SH-SY5Y (cell line): ENCODE measurements at regions not wholly inside any gene's neighbourhood (a gene's known extent, or its start where the extent isn't known, plus 50 kb on each side); places are given as distances from the start of the nearest gene placed in this dataset.

ENCODE experiments used
- GATA2 ChIP-seq: IDR thresholded peaks from 2 replicates; pipeline ENCODE4 v1.6.1; 2011; ENCODE audit warnings: mild to moderate bottlenecking, low read depth, low read length
- GATA3 ChIP-seq: IDR thresholded peaks from 2 replicates; pipeline ENCODE4 v1.6.1; 2011; ENCODE audit warnings: low read depth, mild to moderate bottlenecking, low read length, moderate library complexity

- no peak for TF ChIP-seq GATA3
- TF ChIP-seq GATA2: no peak
Observed at GRCh38 chr12:94868161-94868560, 135.3 kb downstream of the NDUFA12 start.
